IMR-90 (cell line): ENCODE measurements at regions not wholly inside any gene's neighbourhood (a gene's known extent, or its start where the extent isn't known, plus 50 kb on each side); places are given as distances from the start of the nearest gene placed in this dataset.

Experiments
- MXI1 ChIP-seq: IDR thresholded peaks from 2 replicates; pipeline ENCODE4 v1.6.1; 2012; ENCODE audit warnings: low read depth, mild to moderate bottlenecking, low read length, moderate library complexity, borderline replicate concordance
- POLR2A ChIP-seq: IDR thresholded peaks from 2 replicates; pipeline ENCODE4 v1.6.1; 2012; ENCODE audit warnings: mild to moderate bottlenecking, low read depth, low read length
- RAD21 ChIP-seq: IDR thresholded peaks from 2 replicates; pipeline ENCODE4 v1.6.1; 2012; ENCODE audit warnings: low read length, improper control_type of control experiment
- TF ChIP-seq, protein P1 (sequence below): conservative IDR thresholded peaks from 2 replicates; pipeline ENCODE4 v1.5.1; 2012; ENCODE audit warnings: mild to moderate bottlenecking, low read depth, low read length, improper control_type of control experiment

DNA sequence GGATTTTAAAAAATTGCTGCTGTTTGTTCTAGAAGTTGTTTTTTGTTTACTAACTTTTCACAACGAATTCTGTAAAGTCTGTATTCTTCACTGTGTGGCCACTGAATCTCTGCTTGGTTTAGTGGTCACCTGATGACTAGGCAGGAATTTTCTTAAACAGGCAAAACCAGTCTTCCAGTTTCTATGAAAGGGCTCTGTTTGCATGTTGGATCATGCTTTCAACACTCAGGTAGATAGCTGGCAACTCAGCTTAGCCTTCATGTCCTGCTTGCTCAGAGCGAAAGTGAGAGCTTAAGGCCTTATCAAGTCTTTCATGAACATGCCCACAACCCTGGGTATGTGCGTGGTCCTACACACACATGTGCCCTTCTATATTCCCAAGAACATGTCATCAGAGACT is 52.4 kb upstream of the CCDC190 start:
- TF ChIP-seq POLR2A (no peak), RAD21 (no peak), MXI1 (no peak)
- TF ChIP-seq, protein P1, sequence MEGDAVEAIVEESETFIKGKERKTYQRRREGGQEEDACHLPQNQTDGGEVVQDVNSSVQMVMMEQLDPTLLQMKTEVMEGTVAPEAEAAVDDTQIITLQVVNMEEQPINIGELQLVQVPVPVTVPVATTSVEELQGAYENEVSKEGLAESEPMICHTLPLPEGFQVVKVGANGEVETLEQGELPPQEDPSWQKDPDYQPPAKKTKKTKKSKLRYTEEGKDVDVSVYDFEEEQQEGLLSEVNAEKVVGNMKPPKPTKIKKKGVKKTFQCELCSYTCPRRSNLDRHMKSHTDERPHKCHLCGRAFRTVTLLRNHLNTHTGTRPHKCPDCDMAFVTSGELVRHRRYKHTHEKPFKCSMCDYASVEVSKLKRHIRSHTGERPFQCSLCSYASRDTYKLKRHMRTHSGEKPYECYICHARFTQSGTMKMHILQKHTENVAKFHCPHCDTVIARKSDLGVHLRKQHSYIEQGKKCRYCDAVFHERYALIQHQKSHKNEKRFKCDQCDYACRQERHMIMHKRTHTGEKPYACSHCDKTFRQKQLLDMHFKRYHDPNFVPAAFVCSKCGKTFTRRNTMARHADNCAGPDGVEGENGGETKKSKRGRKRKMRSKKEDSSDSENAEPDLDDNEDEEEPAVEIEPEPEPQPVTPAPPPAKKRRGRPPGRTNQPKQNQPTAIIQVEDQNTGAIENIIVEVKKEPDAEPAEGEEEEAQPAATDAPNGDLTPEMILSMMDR, result no peak
